HG03521 (cell line): ENCODE measurements at regions not wholly inside any gene's neighbourhood (a gene's known extent, or its start where the extent isn't known, plus 50 kb on each side); places are given as distances from the start of the nearest gene placed in this dataset.
"Not testable (repeated sequence)": the region's sequence is repeated elsewhere in the genome, so short reads cannot be mapped to it uniquely, and the experiment has no call there.

Experiments used
- ATAC-seq: cut with Tn5 transposase; IDR thresholded peaks from one replicate; pipeline ENCODE4 v1.9.1; 2021; ENCODE audit warnings: mild to moderate bottlenecking, moderate library complexity; ENCODE audit not compliant: unreplicated experiment

DNA sequence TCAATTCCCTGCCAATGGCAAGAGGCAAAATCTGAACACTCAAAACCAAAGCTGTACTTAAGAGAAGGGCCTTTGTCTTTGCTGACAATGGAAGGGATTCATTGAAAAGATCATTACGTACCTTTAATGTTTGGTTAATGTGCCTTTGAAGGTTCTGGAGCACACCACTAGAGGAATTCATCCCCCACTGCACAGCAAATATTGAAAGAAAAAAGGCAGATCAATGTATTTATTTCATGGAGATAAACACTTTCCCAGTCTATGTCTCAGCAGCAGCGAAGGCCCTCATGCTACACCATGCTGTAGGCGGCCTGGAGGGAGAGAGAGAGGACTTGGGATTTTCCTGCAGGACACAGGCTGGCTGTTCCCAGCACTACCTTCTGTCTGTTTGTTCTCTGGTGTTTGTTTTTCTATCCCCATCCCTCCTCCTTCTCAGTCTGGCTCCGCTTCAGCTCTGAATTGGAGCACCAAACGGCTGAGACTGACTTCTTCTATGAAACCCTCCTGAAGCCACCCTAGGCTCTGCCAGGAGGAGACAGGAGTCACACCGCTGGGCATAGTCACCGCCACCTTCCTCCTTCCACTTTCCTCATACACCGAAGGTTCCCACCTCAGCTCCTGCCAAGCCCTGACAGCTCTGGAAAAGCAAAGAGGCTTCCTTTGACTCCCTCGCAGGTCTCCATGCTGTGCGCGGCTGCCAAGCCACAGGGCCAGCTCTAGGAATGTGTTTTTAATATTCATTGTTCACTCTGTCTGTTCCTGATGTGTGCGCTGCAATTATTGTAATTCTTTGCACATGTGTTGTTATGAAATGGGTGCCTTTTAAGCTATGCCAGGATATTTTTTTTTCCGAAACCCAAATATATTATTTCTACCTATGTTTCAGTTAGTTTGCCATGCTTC, 301.5 kb downstream of the FZD1 start:
- no peak for ATAC-seq

DNA sequence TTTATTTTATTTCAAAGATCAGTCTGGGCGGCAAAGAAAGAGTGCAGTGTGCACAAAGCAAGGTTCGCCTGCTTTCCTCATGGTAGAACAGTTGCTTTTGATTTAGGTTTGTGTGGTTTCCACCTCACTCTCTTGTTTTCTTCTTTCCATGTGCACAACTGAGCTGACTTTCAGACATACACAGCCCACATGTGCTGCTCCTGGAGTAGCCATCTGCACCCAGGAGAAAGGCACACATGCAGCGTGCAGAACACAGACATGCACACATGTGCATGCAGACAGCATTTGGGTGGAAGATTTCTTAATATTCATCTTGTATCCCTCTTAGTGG, 302.1 kb downstream of the FZD1 start:
- ATAC-seq, result no peak

- ATAC-seq, result no peak
These were observed 303.1 kb downstream of the FZD1 start for GRCh38 chr7:91567081-91568012.

- ATAC-seq, result no peak
These were observed 303.9 kb downstream of the FZD1 start for GRCh38 chr7:91568138-91568537.

- ATAC-seq, result no peak
These were observed 305.7 kb downstream of the FZD1 start for GRCh38 chr7:91569728-91570457.

- no peak for ATAC-seq
These were observed 306.3 kb downstream of the FZD1 start for GRCh38 chr7:91570560-91570959.

DNA sequence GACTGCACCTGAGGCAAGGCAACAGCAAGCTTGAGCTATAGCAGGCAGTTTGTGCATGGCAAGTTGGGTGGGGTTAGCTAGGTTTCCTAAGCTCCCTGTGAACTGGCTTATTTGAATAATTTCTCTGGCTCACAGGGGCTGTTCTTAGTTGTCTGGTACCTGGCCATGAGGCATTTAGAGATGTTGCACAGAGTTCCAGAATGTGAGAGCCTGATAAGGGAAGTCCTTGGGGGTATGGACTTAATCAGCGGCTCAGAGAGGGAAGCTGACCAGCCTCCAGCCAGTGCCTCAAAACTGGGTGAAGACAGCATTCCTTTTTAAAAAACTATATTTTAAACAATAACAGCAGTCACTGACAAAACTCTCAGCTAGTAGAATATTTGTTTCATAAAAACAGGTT, 307.4 kb downstream of the FZD1 start:
- ATAC-seq, result no peak

GRCh38 chr7:91573405-91573804, 307.1 kb downstream of the MTERF1 start:
- no peak for ATAC-seq

DNA sequence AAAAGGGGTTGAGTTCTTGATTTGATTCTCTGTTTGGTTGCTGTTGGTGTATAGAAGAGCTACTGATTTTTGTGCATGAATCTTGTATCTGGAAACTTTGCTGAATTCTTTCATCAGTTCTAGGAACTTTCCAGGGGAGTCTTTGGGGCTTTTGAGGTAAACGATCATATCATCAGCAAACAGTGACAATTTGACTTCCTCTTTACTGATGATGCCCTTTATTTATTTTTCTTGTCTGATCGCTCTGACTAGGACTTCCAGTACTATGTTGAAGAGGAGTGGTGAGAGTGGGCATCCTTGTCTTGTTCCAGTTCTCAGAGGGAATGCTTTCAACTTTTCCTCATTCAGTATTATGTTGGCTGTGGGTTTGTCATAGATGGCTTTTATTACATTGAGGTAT, 304.0 kb downstream of the MTERF1 start:
- not testable (repeated sequence) for ATAC-seq

GRCh38 chr7:91579837-91580236, 300.7 kb downstream of the MTERF1 start:
- ATAC-seq, result no peak

DNA sequence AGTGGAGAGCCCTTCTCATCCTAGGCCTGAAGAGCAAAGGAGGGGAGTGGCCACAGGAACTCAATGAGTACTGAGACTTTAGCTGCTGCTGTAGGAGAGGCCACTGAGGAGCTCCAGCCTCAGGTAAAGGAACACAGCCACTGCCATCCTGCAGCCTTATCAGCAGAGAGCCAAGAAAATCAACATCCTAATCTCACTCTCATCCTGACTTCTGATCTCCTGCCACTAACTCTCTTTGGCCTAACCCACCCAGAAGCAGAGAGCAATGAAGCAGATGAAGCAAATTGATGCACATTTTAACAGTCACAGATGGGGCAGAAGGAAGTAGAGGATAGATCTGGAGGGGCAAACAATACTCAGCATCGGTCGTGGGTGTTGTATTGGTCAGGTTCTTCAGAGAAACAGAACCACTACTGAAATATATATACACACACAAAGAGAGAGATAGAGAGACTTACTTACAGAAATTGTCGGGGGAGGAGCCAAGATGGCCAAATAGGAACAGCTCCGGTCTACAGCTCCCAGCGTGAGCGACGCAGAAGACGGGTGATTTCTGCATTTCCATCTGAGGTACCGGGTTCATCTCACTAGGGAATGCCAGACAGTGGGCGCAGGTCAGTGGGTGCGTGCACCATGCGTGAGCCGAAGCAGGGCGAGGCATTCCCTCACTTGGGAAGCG, 297.6 kb downstream of the MTERF1 start:
- ATAC-seq, result no peak

- no peak for ATAC-seq
These were observed 284.2 kb downstream of the MTERF1 start for GRCh38 chr7:91596287-91596686.

GRCh38 chr7:91598791-91599190, 281.7 kb downstream of the MTERF1 start:
- no peak for ATAC-seq

DNA sequence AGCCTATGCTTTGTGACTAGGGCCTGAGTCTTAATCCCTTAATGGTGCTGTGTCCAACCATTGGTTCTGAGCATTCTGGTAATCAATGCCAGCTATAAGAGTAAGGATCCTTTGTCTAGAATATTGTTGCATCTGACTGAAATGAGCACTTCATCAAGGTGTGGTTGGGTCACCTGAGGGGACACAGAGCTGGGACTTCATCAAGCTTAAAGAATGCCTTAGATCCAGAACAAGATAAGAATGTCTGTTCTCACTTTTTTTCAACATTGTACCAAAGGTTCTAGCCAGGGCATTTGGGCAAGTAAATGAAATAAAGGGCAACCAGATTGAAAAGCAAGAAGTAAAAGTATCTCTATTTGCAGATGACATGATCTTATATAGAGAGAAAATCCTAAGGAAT, 280.4 kb downstream of the MTERF1 start:
- ATAC-seq, result no peak

DNA sequence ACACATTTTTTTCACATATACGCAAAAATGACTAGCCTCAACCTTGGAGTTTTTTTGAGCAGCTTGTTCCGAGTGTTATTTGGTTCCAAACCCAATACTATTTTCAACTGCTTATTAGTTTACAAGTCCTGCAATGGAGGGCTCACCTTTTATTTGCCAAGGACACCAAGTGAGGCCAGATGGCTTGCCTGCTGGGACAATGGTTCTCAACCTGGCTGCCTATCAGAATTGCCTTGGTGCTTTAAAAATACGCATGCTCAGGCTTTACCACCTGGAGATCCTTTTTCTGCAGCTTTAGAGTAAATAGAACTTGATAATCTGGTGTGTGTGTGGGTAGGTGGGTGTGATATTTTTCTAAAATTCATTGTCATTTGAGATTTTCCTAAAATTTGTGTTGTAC, 276.8 kb downstream of the MTERF1 start:
- ATAC-seq, result no peak

DNA sequence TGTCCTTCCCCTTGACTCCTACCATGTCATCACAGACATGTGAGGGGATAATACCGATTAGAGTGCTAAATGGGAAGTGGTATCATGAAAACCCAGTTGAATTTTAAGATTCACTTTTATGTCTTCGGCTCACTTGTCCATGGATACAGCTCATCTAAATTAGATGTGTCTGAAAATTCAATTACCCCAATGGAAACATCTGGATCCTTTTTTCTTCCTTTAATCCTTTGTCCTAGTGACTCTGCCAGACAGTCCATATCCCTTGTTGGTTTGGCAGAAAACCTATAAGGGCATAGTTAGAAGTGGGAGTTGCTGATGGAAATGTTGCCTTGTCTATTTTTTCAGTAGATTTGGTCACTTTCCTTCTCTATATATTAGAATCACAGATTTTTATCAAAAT, 271.9 kb downstream of the MTERF1 start:
- no peak for ATAC-seq

DNA sequence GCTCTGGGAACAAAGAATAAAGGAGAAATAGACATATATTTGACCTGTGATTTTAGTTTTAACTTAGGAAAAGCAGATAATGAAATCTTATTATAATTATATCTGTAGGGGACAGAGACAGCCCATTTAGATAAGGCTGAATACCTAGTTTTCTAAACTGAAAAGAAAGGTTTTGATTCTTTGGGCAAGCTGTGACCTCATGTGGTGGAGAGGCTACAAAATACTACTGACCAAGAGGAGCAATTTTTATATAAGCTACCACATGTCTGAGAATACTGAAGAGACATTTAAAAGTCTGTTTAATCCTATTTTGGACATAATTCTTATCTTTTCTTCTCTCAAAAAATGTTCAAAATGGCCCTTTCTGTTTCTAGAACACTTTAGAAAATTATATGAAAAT, 271.0 kb downstream of the MTERF1 start:
- ATAC-seq, result no peak

DNA sequence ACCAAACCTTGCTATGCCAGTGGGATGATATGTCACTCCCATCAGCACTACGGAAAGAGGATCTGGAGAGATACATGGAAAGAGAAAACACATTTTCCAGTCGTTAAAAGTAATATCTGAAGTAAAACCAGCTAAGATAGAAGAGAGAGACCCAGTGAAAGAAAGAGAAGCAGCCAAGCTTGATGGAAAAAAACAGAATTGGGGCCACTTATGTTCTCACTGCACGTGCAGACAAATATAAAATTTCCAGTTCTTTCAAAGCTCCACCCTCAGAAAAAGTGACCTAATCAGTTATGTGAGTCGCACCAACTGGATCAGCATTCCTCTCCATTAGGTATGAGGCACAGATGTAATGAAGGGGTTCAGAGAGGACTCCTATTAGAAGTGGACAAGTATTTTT, 266.1 kb downstream of the MTERF1 start:
- ATAC-seq, result no peak

DNA sequence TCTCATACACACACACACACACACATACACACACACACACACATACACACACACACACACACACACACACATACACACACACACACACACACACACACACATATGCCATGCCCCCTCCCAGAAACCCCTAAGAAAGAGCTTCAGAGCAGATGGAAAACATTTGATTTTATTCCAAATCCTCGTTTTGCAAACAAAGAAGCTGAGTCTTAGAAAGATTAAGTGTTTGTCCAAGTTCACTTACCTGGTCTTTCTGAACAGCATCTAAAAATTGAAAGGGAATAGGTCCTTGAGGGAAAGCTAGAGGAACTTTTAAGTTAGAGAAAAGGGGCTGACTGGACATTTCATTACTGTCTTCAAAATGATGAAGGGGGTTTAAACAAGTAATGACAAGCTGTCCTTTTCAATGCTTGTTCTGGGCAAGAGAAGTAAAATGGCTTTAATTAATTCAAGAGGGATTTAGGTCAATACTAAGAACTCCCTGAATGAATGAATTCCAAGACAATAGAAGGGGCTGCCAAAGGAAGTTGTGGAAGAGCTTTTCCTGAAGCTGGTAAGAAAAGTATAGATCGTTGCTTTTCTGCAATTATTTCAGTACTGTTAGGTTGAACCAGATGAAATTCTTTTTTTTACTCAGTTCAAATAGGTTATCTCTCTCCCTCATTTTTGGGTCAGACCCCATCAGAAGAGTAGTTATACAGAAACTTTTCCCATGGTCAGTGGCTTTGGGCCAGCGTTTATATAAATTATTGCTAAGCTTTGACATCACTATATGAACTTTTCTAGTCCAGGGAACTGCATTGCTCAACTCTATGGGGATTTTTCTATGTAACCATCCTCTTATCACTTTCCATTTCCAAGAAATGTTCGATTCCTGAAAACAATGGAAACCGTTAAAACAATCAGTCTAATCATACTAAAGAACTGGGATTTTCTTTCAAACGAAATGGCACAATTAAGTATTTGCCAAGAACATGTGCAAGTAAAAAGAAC, 261.4 kb downstream of the MTERF1 start:
- no peak for ATAC-seq

GRCh38 chr7:91620827-91621226, 259.7 kb downstream of the MTERF1 start:
- ATAC-seq, result no peak
